C4-2B (cell line): ENCODE measurements at regions not wholly inside any gene's neighbourhood (a gene's known extent, or its start where the extent isn't known, plus 50 kb on each side); places are given as distances from the start of the nearest gene placed in this dataset.

ENCODE experiments used
- ZFX ChIP-seq: fragments of 450-650 bp; IDR thresholded peaks from 2 replicates; pipeline ENCODE4 v1.6.1; 2017
- TF ChIP-seq, protein P1 (sequence below): fragments of 450-650 bp; conservative IDR thresholded peaks from 2 replicates; pipeline ENCODE4 v1.5.1; 2017; ENCODE audit warnings: mild to moderate bottlenecking

DNA sequence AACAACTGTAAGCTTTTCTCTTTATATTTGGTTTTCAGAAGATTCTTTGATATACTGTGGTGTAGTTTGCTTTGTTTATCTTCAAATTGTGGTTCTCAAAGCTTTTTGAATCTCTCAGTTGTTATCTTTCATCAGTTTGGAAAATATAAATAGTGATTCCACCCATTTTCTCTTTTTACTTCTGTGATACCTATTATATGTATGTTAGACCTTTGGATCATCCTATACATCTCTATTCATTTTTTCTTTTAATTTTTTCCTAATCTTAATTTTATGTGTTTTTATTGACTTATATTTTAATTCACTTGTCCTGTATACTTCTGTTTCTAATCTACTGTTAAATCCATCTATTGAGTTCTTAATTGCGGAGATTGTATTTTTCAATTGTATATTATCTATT lies 160.7 kb upstream of the COL8A1 start:
- TF ChIP-seq, protein P1, sequence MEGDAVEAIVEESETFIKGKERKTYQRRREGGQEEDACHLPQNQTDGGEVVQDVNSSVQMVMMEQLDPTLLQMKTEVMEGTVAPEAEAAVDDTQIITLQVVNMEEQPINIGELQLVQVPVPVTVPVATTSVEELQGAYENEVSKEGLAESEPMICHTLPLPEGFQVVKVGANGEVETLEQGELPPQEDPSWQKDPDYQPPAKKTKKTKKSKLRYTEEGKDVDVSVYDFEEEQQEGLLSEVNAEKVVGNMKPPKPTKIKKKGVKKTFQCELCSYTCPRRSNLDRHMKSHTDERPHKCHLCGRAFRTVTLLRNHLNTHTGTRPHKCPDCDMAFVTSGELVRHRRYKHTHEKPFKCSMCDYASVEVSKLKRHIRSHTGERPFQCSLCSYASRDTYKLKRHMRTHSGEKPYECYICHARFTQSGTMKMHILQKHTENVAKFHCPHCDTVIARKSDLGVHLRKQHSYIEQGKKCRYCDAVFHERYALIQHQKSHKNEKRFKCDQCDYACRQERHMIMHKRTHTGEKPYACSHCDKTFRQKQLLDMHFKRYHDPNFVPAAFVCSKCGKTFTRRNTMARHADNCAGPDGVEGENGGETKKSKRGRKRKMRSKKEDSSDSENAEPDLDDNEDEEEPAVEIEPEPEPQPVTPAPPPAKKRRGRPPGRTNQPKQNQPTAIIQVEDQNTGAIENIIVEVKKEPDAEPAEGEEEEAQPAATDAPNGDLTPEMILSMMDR = no peak
- TF ChIP-seq ZFX = no peak
